Right atrium auricular region (tissue), 2 donors: ENCODE measurements at regions not wholly inside any gene's neighbourhood (a gene's known extent, or its start where the extent isn't known, plus 50 kb on each side); places are given as distances from the start of the nearest gene placed in this dataset.

ENCODE experiments used
- DNase-seq: peaks from one replicate; pipeline ENCODE4 v3.0.0-alpha.2; 2019; ENCODE audit warnings: low spot score
- H3K27ac ChIP-seq, 2 donors: fragments of 200-600 bp; sonication (generic); 1 replicate in 1 of 2; 2 replicates in 1 of 2; pipeline ENCODE4 v1.5.1; 2016 to 2019
- H3K27me3 ChIP-seq, 2 donors: fragments of 200-600 bp; sonication (generic); one replicate each; pipeline versions ENCODE4 v1.5.1 to v1.6.0; 2017 to 2019
- H3K36me3 ChIP-seq: fragments of 200-600 bp; sonication (generic); one replicate; pipeline ENCODE4 v1.5.1; 2016
- H3K4me1 ChIP-seq, 2 donors: fragments of 200-600 bp; sonication (generic); one replicate each; pipeline versions ENCODE4 v1.5.1 to v1.6.0; 2017 to 2019
- H3K4me3 ChIP-seq, 2 donors: fragments of 200-600 bp; sonication (generic); 1 replicate in 1 of 2; 2 replicates in 1 of 2; pipeline ENCODE4 v1.5.1; 2017 to 2019; ENCODE audit warnings: mild to moderate bottlenecking in 1 of 2, moderate library complexity in 1 of 2
- H3K9me3 ChIP-seq, 2 donors: fragments of 200-600 bp; sonication (generic); one replicate each; pipeline ENCODE4 v1.5.1; 2019
- CTCF ChIP-seq, 2 donors: fragments of 200-600 bp; sonication (generic); IDR thresholded peaks; one replicate each; pipeline ENCODE4 v1.5.1; 2019; ENCODE audit warnings: antibody characterized with exemption in 2 of 2

GRCh38 chr18:61706276-61706915 is 186.4 kb downstream of the RNF152 start:
- Histone ChIP-seq H3K36me3 (no peaks in the 10 kb centered on the region), H3K4me1 (no peaks in the 10 kb centered on the region), H3K27ac (no peak overlapping the region), H3K9me3 (no peaks in the 10 kb centered on the region), H3K4me3 (no peak overlapping the region), H3K27me3 (no peaks in the 10 kb centered on the region)
- TF ChIP-seq CTCF (IDR thresholded peaks at IDR 0.05): no peak
- no peak for DNase-seq

- Histone ChIP-seq H3K27me3 (no peaks in the 10 kb centered on the region), H3K9me3 (no peaks in the 10 kb centered on the region), H3K4me1 (no peaks in the 10 kb centered on the region), H3K27ac (no peak overlapping the region), H3K4me3 (no peak overlapping the region), H3K36me3 (no peaks in the 10 kb centered on the region)
- no peak for DNase-seq
- TF ChIP-seq CTCF (IDR thresholded peaks at IDR 0.05): no peak
Measured at GRCh38 chr18:61703508-61703907, 189.3 kb downstream of the RNF152 start.

- Histone ChIP-seq H3K4me1 (no peaks in the 10 kb centered on the region), H3K36me3 (no peaks in the 10 kb centered on the region), H3K9me3 (no peaks in the 10 kb centered on the region), H3K4me3 (no peak overlapping the region), H3K27ac (peak overlapping the region in 1 of 2 donors; percentile 40), H3K27me3 (no peaks in the 10 kb centered on the region)
- no peak for DNase-seq
- TF ChIP-seq CTCF (IDR thresholded peaks at IDR 0.05): no peak
Measured at GRCh38 chr18:61702007-61702406, 190.8 kb downstream of the RNF152 start.

DNA sequence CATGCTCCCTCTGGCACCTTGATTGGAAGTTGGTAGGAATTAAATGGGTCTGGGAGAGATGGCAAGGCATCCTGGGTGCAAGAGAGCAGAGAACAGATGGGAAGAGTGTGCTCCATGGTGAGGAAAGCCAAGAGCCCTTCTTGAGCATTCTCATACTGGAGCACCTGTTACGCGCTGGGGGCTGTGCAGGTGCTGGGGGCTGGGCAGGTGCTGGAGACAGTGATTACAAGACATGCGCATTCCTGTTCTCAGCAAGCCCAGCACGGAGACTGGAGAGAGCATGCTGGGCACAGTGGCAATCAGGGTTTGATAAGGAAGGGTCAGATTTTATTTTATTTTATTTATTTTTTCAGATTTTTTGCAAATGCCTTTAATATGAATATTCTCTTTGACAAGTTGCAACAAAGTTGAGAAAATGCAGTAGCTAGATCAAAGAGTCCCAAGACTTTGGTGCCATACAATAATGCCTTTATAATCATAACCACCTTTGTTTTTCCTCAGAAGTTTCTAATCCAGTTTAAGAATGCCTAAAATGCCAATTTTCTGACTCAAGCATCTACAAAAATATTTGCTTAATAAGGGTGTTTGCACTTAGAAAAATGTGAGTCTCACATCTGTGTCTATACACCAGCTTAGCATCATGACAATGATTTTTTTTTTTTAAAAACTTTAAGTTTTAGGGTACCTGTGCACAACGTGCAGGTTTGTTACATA is 193.3 kb downstream of the RNF152 start:
- Histone ChIP-seq H3K4me3 (no peak overlapping the region), H3K27ac (no peak overlapping the region), H3K4me1 (no peaks in the 10 kb centered on the region), H3K27me3 (no peaks in the 10 kb centered on the region), H3K36me3 (no peaks in the 10 kb centered on the region), H3K9me3 (peaks cover 0 to 8% of the 10 kb centered on the region in 2 donors)
- TF ChIP-seq CTCF (IDR thresholded peaks at IDR 0.05): no peak
- no peak for DNase-seq

GRCh38 chr18:61697306-61697909 is 195.4 kb downstream of the RNF152 start:
- no peak for TF ChIP-seq CTCF (IDR thresholded peaks at IDR 0.05)
- H3K4me1 ChIP-seq: no peaks in the 10 kb centered on the region
- no peak overlapping the region for H3K27ac ChIP-seq
- no peak for DNase-seq
- H3K9me3 ChIP-seq: peaks cover 0 to 8% of the 10 kb centered on the region in 2 donors
- H3K36me3 ChIP-seq: no peaks in the 10 kb centered on the region
- no peak overlapping the region for H3K4me3 ChIP-seq
- H3K27me3 ChIP-seq: no peaks in the 10 kb centered on the region
